ENCODE measurements at regions not wholly inside any gene's neighbourhood (a gene's known extent, or its start where the extent isn't known, plus 50 kb on each side); places are given as distances from the start of the nearest gene placed in this dataset.

- TF ChIP-seq ZBTB43 (CRISPR knock-in tag; IDR thresholded peaks at IDR 0.05) (no peak), ATF1 (CRISPR knock-in tag; IDR thresholded peaks at IDR 0.05) (no peak), TCF7 (CRISPR knock-in tag; IDR thresholded peaks at IDR 0.05; ENCODE audit: low read depth) (no peak), NFATC4 (CRISPR knock-in tag; IDR thresholded peaks at IDR 0.05) (no peak), ARID4B (CRISPR knock-in tag; IDR thresholded peaks at IDR 0.05; ENCODE audit: borderline replicate concordance) (no peak), ZNF671 (CRISPR knock-in tag; IDR thresholded peaks at IDR 0.05) (no peak), PRRX2 (CRISPR knock-in tag; IDR thresholded peaks at IDR 0.05) (no peak), STAT6 (CRISPR knock-in tag; conservative IDR thresholded peaks at IDR 0.05; ENCODE audit: low read depth) (no peak), IRF2 (CRISPR knock-in tag; IDR thresholded peaks at IDR 0.05; ENCODE audit: borderline replicate concordance, low read depth) (no peak), ATF3 (CRISPR knock-in tag; conservative IDR thresholded peaks at IDR 0.05) (no peak)
- TF ChIP-seq, protein P1, sequence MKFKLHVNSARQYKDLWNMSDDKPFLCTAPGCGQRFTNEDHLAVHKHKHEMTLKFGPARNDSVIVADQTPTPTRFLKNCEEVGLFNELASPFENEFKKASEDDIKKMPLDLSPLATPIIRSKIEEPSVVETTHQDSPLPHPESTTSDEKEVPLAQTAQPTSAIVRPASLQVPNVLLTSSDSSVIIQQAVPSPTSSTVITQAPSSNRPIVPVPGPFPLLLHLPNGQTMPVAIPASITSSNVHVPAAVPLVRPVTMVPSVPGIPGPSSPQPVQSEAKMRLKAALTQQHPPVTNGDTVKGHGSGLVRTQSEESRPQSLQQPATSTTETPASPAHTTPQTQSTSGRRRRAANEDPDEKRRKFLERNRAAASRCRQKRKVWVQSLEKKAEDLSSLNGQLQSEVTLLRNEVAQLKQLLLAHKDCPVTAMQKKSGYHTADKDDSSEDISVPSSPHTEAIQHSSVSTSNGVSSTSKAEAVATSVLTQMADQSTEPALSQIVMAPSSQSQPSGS (CRISPR knock-in tag; IDR thresholded peaks at IDR 0.05; ENCODE audit: borderline replicate concordance, low read depth) = no peak
- TF ChIP-seq, protein P2, sequence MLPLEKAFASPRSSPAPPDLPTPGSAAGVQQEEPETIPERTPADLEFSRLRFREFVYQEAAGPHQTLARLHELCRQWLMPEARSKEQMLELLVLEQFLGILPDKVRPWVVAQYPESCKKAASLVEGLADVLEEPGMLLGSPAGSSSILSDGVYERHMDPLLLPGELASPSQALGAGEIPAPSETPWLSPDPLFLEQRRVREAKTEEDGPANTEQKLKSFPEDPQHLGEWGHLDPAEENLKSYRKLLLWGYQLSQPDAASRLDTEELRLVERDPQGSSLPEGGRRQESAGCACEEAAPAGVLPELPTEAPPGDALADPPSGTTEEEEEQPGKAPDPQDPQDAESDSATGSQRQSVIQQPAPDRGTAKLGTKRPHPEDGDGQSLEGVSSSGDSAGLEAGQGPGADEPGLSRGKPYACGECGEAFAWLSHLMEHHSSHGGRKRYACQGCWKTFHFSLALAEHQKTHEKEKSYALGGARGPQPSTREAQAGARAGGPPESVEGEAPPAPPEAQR (CRISPR knock-in tag; IDR thresholded peaks at IDR 0.05) = no peak
These were observed 557.9 kb downstream of the CAAP1 start (continued) for GRCh38 chr9:26334706-26335105.

DNA sequence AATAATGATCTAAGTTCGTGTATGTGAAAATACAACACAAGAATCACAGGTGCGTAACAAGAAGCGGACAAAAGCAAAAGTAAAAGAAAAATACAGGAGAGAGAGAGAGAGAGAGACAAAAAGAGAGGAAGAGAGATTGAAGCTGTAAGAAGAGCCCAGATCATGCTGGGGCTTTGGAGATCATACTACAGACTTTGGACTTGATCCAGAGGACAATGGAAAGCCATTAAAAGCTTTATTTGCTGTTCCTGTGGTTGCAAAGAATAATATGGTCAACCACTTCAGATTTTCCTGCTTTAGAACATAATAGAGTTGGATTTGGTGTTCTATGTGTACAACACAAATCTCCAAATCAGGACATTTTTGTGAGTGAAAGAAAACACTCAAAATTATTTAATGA, 561.4 kb downstream of the CAAP1 start:
- Mint-ChIP-seq H3K9me3 (no peaks in the 10 kb centered on the region), H3K4me1 (peaks cover 13% of the 10 kb centered on the region), H3K4me3 (no peak overlapping the region), H3K36me3 (no peaks in the 10 kb centered on the region), H3K27me3 (ENCODE audit: low read depth) (no peaks in the 10 kb centered on the region), H3K27ac (no peak overlapping the region)
- POLR2A ChIA-PET = no interaction called here
- CTCF ChIA-PET = no interaction called here
- ATAC-seq = no peak
- DNase-seq (ENCODE audit: low spot score) = no peak
- TF ChIP-seq MYBL2 (CRISPR knock-in tag; IDR thresholded peaks at IDR 0.05) = no peak
- TF ChIP-seq, protein P3, sequence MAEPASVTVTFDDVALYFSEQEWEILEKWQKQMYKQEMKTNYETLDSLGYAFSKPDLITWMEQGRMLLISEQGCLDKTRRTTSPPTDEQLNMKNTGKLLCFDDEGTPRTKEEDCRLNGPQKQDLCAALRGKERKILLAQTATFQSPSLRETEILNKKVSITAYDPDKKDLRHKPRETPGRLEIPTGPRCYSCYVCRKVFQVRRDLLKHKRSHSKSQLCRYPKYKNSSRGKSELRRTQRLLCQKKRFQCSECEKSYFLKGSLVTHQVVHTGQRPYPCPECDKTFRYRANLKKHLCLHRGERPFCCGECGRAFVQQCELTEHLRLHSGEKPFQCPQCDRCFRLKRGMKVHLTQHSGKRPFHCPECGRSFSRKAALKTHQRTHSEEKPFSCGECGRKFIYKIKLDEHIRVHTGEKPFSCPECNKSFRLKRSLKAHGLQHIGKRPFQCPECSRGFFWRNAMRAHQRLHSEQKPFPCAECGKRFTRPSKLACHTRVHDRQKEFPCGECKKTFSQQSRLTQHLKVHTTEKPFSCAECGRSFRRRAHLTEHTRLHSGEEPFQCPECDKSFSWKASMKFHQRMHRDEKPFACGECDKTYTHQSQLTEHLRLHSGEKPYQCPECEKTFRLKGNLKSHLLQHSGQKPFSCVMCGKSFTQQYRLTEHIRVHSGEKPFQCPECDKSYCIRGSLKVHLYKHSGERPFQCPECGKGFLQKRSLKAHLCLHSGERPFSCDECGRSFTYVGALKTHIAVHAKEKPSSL (CRISPR knock-in tag; conservative IDR thresholded peaks at IDR 0.05) = no peak
- no peak for TF ChIP-seq MLX (CRISPR knock-in tag; IDR thresholded peaks at IDR 0.05)
- no peak for TF ChIP-seq NFATC4 (CRISPR knock-in tag; IDR thresholded peaks at IDR 0.05)
- TF ChIP-seq EMX1 (CRISPR knock-in tag; IDR thresholded peaks at IDR 0.05) = no peak
- no peak for TF ChIP-seq TEAD1 (CRISPR knock-in tag; IDR thresholded peaks at IDR 0.05)
- TF ChIP-seq ZNF423 (CRISPR knock-in tag; IDR thresholded peaks at IDR 0.05) = no peak
- TF ChIP-seq, protein P4, sequence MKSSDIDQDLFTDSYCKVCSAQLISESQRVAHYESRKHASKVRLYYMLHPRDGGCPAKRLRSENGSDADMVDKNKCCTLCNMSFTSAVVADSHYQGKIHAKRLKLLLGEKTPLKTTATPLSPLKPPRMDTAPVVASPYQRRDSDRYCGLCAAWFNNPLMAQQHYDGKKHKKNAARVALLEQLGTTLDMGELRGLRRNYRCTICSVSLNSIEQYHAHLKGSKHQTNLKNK (CRISPR knock-in tag; IDR thresholded peaks at IDR 0.05) = no peak
- TF ChIP-seq ZNF219 (CRISPR knock-in tag; IDR thresholded peaks at IDR 0.05; ENCODE audit: borderline replicate concordance) = no peak
- TF ChIP-seq ZNF232 (CRISPR knock-in tag; IDR thresholded peaks at IDR 0.05) = no peak
- no peak for TF ChIP-seq NR3C1 (CRISPR knock-in tag; conservative IDR thresholded peaks at IDR 0.05; ENCODE audit: low read depth)
- no peak for TF ChIP-seq OVOL2 (CRISPR knock-in tag; IDR thresholded peaks at IDR 0.05; ENCODE audit: borderline replicate concordance)
